ENCODE measurements at regions not wholly inside any gene's neighbourhood (a gene's known extent, or its start where the extent isn't known, plus 50 kb on each side); places are given as distances from the start of the nearest gene placed in this dataset.

- H3K27me3 Mint-ChIP-seq (ENCODE audit: insufficient read depth): peaks cover 1% of the 10 kb centered on the region
- intact Hi-C loops (cut with micrococcal nuclease): no loop called here
- no peak overlapping the region for H3K27ac Mint-ChIP-seq
- no peak overlapping the region for H3K4me3 Mint-ChIP-seq
- no peaks in the 10 kb centered on the region for H3K4me1 Mint-ChIP-seq (ENCODE audit: low read depth)
- DNase-seq (ENCODE audit: low spot score): no peak
- no peaks in the 10 kb centered on the region for H3K9me3 Mint-ChIP-seq
- H3K36me3 Mint-ChIP-seq (ENCODE audit: low read depth): no peaks in the 10 kb centered on the region
These were observed 171.0 kb upstream of the SHH start for GRCh38 chr7:155983176-155983815.

- DNase-seq (ENCODE audit: low spot score): no peak
- Mint-ChIP-seq H3K9me3 (no peaks in the 10 kb centered on the region), H3K27ac (no peak overlapping the region), H3K27me3 (ENCODE audit: insufficient read depth) (peaks cover 4% of the 10 kb centered on the region), H3K4me3 (no peak overlapping the region), H3K36me3 (ENCODE audit: low read depth) (no peaks in the 10 kb centered on the region), H3K4me1 (ENCODE audit: low read depth) (no peaks in the 10 kb centered on the region)
- intact Hi-C loops (cut with micrococcal nuclease): no loop called here
These were observed 169.4 kb upstream of the SHH start for GRCh38 chr7:155981703-155982102.

- H3K4me1 Mint-ChIP-seq (ENCODE audit: low read depth): no peaks in the 10 kb centered on the region
- no peaks in the 10 kb centered on the region for H3K9me3 Mint-ChIP-seq
- no peaks in the 10 kb centered on the region for H3K36me3 Mint-ChIP-seq (ENCODE audit: low read depth)
- no peak overlapping the region for H3K27ac Mint-ChIP-seq
- no peak for DNase-seq (ENCODE audit: low spot score)
- H3K27me3 Mint-ChIP-seq (ENCODE audit: insufficient read depth): peaks cover 4% of the 10 kb centered on the region
- intact Hi-C loops (cut with micrococcal nuclease): no loop called here
- no peak overlapping the region for H3K4me3 Mint-ChIP-seq
These were observed 168.6 kb upstream of the SHH start for GRCh38 chr7:155980841-155981240.

- no peaks in the 10 kb centered on the region for H3K4me1 Mint-ChIP-seq (ENCODE audit: low read depth)
- no peak overlapping the region for H3K4me3 Mint-ChIP-seq
- no peaks in the 10 kb centered on the region for H3K9me3 Mint-ChIP-seq
- no peak overlapping the region for H3K27ac Mint-ChIP-seq
- no peaks in the 10 kb centered on the region for H3K36me3 Mint-ChIP-seq (ENCODE audit: low read depth)
- no peak for DNase-seq (ENCODE audit: low spot score)
- intact Hi-C loops (cut with micrococcal nuclease): no loop called here
- H3K27me3 Mint-ChIP-seq (ENCODE audit: insufficient read depth): peaks cover 4% of the 10 kb centered on the region
These were observed 167.7 kb upstream of the SHH start for GRCh38 chr7:155979994-155980393.

- intact Hi-C loops (cut with micrococcal nuclease): no loop called here
- Mint-ChIP-seq H3K9me3 (no peaks in the 10 kb centered on the region), H3K4me3 (no peak overlapping the region), H3K27ac (no peak overlapping the region), H3K4me1 (ENCODE audit: low read depth) (no peaks in the 10 kb centered on the region), H3K36me3 (ENCODE audit: low read depth) (no peaks in the 10 kb centered on the region), H3K27me3 (ENCODE audit: insufficient read depth) (peaks cover 4% of the 10 kb centered on the region)
- DNase-seq (ENCODE audit: low spot score): no peak
These were observed 167.3 kb upstream of the SHH start for GRCh38 chr7:155979566-155979965.

GRCh38 chr7:155975490-155975889, 163.2 kb upstream of the SHH start:
- no peak overlapping the region for H3K4me3 Mint-ChIP-seq
- no peak overlapping the region for H3K27ac Mint-ChIP-seq
- H3K9me3 Mint-ChIP-seq: no peaks in the 10 kb centered on the region
- no peak for DNase-seq (ENCODE audit: low spot score)
- no peaks in the 10 kb centered on the region for H3K4me1 Mint-ChIP-seq (ENCODE audit: low read depth)
- H3K27me3 Mint-ChIP-seq (ENCODE audit: insufficient read depth): peaks cover 8% of the 10 kb centered on the region
- H3K36me3 Mint-ChIP-seq (ENCODE audit: low read depth): no peaks in the 10 kb centered on the region
- intact Hi-C loops (cut with micrococcal nuclease): no loop called here

- intact Hi-C loops (cut with micrococcal nuclease): no loop called here
- Mint-ChIP-seq H3K9me3 (no peaks in the 10 kb centered on the region), H3K27ac (no peak overlapping the region)
These were observed 162.1 kb upstream of the SHH start for GRCh38 chr7:155974186-155974897.

GRCh38 chr7:155973451-155973997, 161.3 kb upstream of the SHH start:
- H3K4me1 Mint-ChIP-seq (ENCODE audit: low read depth): no peaks in the 10 kb centered on the region
- H3K27ac Mint-ChIP-seq: no peak overlapping the region
- H3K27me3 Mint-ChIP-seq (ENCODE audit: insufficient read depth): peaks cover 7% of the 10 kb centered on the region
- DNase-seq (ENCODE audit: low spot score): no peak
- no peaks in the 10 kb centered on the region for H3K36me3 Mint-ChIP-seq (ENCODE audit: low read depth)
- intact Hi-C loops (cut with micrococcal nuclease): no loop called here
- H3K9me3 Mint-ChIP-seq: no peaks in the 10 kb centered on the region
- no peak overlapping the region for H3K4me3 Mint-ChIP-seq

More at GRCh38 chr7:155974186-155974897, 162.1 kb upstream of the SHH start:
- Mint-ChIP-seq H3K36me3 (ENCODE audit: low read depth) (no peaks in the 10 kb centered on the region), H3K27me3 (ENCODE audit: insufficient read depth) (peaks cover 8% of the 10 kb centered on the region), H3K4me1 (ENCODE audit: low read depth) (no peaks in the 10 kb centered on the region), H3K4me3 (no peak overlapping the region)
- no peak for DNase-seq (ENCODE audit: low spot score)

GRCh38 chr7:155972651-155973390, 160.6 kb upstream of the SHH start:
- intact Hi-C loops (cut with micrococcal nuclease): no loop called here
- Mint-ChIP-seq H3K36me3 (ENCODE audit: low read depth) (no peaks in the 10 kb centered on the region), H3K4me1 (ENCODE audit: low read depth) (no peaks in the 10 kb centered on the region), H3K27me3 (ENCODE audit: insufficient read depth) (peaks cover 7% of the 10 kb centered on the region), H3K4me3 (no peak overlapping the region), H3K9me3 (no peaks in the 10 kb centered on the region), H3K27ac (no peak overlapping the region)
- no peak for DNase-seq (ENCODE audit: low spot score)

GRCh38 chr7:155972247-155972646, 160.0 kb upstream of the SHH start:
- Mint-ChIP-seq H3K27me3 (ENCODE audit: insufficient read depth) (peaks cover 9% of the 10 kb centered on the region), H3K4me3 (no peak overlapping the region), H3K36me3 (ENCODE audit: low read depth) (no peaks in the 10 kb centered on the region), H3K27ac (no peak overlapping the region), H3K4me1 (ENCODE audit: low read depth) (no peaks in the 10 kb centered on the region), H3K9me3 (no peaks in the 10 kb centered on the region)
- DNase-seq (ENCODE audit: low spot score): no peak
- intact Hi-C loops (cut with micrococcal nuclease): no loop called here

GRCh38 chr7:155971180-155971770, 159.0 kb upstream of the SHH start:
- Mint-ChIP-seq H3K4me3 (no peak overlapping the region), H3K36me3 (ENCODE audit: low read depth) (no peaks in the 10 kb centered on the region), H3K9me3 (no peaks in the 10 kb centered on the region), H3K4me1 (ENCODE audit: low read depth) (no peaks in the 10 kb centered on the region), H3K27me3 (ENCODE audit: insufficient read depth) (peaks cover 9% of the 10 kb centered on the region), H3K27ac (no peak overlapping the region)
- intact Hi-C loops (cut with micrococcal nuclease): no loop called here
- DNase-seq (ENCODE audit: low spot score): no peak

- intact Hi-C loops (cut with micrococcal nuclease): no loop called here
These were observed 157.1 kb upstream of the SHH start for GRCh38 chr7:155969192-155969929.

More at GRCh38 chr7:155969192-155969929, 157.1 kb upstream of the SHH start:
- Mint-ChIP-seq H3K27me3 (ENCODE audit: insufficient read depth) (peaks cover 15% of the 10 kb centered on the region), H3K27ac (no peak overlapping the region), H3K4me1 (ENCODE audit: low read depth) (peaks cover 10% of the 10 kb centered on the region), H3K9me3 (peaks cover 3% of the 10 kb centered on the region), H3K4me3 (no peak overlapping the region), H3K36me3 (ENCODE audit: low read depth) (peaks cover 1% of the 10 kb centered on the region)
- DNase-seq (ENCODE audit: low spot score): no peak

All from activated T-helper 1 cell treated with anti-CD3 and anti-CD28 coated beads, Interleukin-12 subunit alpha, Interleukin-12 subunit beta, Interleukin-2, Interleukin-4 antibody, amounts not matched to agents 30 ng/mL and 10 ng/mL and 1 ng/mL, durations not matched to agents 14 hours and 24 hours and 36 hours (primary cell).